Epidermal melanocyte (primary cell): ENCODE measurements at regions not wholly inside any gene's neighbourhood (a gene's known extent, or its start where the extent isn't known, plus 50 kb on each side); places are given as distances from the start of the nearest gene placed in this dataset.

Experiments used
- DNase-seq: peaks from one replicate; pipeline ENCODE4 v3.0.0; 2011; ENCODE audit warnings: low spot score; ENCODE audit not compliant: insufficient read length

DNA sequence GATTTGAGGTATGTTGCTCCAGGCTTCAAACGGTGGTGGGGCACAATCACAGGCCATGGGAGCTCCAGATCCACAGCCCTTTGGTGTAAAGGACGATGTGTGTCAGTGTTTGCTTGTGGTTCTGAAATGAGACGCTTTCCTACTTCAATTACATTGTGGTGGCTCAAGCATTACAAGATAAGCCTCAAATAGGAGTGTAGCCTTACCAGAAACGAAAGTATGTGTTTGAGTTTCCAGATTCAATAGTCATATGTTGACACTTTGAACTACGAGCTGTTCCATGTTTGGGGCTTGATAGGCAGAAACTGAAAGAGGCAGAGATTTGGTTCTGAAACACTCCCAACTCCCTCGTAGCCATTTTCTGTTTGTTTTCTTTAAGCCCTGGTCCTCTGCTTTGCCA is 187.1 kb downstream of the MYLK4 start:
- DNase-seq, result no peak

DNA sequence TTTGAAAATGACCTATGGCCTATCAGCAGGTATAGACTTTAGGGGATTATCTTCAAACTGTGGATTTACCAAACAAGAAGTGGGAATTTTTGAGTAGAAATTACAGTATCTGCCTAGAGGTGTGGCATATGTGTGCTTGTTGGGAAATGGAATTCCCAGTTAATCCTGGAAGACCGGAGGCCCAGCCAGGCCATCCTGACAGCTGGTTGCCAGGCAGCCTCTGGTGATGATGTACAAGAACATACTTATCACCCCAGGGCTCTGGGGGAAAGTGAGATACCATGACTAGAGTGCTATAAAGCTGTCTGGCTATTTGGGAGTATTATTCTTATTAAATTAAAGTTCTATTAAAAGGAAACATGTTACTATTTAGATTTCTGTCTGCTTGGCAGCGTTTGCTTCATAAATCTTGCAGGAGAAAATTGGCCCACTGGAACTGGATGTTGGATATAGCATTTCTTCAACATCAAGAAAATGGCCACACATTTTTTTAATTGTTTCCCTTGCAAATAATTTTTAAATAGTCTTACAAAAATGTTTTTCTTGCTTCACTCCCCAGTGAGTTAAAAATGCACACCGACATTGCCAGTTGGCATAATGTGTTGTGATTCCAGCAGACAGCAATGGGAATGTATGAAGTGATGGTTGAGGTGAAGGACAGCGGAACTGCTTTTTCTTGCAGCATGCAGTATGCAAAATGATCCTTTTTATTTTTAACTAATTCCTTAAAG is 187.8 kb downstream of the MYLK4 start:
- no peak for DNase-seq

DNA sequence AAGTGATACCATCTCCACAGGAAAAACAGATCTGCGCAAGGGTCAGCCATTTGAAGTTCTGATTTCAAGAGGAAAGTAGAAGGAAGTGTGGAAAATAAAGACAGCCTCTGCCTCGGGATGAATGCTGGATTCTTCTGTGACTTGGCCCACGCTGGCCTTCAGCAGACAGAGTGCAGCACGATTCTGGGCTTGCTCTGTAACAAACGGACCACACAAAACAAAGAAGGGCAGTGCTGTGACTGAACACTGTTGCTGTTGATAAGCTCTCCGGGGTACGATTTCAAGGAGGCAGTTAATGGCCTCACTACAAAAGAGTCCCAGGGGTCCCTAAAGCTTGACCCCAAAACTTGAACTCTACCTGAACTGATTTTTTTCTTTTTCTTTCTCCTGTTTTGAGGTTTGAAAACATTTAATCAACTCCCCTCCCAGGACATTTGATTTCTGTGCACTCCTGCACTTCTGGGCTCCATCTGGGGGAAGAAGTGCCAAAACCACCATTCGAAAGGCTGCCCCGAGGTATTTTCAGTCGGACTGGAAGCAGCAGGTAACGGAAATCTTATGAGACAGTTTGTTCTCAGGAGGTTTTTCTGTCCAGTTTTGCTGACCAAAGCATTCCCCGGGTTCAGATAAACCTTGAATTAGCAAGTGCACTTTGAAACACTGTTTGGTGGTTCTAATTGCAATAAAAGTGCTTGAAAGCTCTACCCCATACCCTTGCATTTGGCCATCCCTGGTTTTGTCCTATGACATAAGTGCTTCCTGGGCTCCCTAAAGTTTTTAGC is 189.6 kb downstream of the MYLK4 start:
- no peak for DNase-seq

DNA sequence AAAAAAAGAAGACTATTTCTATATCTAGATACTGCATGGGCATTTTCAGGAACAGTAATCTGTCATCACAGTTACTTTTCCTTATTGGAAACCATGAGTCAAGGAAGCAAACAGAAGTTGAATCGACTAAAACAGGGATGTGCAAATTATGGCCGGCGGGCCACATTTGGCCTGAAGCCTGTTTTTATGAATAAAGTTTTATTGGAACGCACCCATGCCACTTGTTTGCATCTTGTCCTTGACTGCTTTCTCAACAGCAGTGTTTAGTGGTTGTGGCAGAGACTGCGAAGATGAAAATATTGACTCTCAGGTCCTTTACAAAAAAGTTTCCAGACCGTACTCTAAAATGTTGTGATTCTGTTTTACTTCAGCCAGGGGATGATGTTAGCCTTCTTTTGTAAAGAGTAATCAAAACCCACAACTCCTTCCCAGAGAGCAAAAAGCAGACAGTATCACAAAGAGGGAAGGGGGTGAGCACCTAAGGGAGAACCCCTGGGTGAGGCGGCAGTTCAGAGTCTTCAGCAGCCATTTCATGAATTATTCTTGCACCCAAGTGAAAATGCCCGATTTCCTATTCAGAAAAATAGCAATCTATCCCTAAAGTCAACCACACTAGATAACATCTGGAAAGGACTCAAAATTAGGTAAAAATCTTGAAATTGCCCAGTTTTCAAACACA is 190.4 kb downstream of the MYLK4 start:
- DNase-seq, result no peak

DNA sequence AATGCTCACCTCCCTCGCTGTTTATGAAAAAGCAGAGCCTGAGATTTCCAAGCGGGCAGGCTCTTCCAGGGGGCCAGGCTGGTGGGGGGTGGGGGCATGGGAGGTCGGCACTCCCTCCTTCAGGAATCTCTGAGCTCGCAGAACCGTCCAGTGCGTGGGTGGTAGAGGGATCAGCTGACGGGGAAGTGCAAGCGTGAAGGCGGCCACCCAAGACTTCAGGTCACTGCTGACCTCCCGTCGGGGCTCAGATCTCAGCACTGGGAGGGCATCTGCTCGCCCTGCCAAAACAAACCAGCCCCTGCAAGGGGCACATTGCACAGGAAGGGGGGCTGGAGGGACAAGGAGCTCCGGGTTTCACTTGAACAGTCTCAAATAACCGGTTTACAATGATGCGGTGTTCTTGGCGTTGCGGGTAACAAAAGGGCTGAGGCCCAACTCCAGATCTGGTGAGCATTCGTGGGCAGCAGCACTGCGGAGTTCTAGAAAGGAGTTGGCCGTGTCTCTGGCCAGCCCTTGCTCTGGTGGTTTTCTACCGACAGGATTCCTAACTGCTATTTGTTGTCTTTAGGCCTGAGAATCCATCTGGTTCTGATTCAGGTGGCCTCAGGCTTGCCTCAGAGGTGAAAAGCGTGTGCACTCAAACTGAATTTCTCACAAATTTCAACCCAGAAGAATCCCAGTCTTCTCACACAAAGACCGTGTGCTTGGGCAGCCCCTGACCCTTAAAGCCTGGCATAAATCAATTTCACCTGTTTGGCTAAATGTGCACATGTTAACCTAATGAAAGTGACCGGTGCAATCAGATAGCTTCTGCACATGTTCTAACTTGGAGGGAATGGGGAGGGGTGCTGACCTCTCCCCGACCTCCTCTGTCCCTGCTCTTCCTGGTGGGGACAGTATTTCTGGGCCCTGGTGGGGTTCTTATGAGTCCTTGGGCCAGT is 191.6 kb downstream of the MYLK4 start:
- no peak for DNase-seq

DNA sequence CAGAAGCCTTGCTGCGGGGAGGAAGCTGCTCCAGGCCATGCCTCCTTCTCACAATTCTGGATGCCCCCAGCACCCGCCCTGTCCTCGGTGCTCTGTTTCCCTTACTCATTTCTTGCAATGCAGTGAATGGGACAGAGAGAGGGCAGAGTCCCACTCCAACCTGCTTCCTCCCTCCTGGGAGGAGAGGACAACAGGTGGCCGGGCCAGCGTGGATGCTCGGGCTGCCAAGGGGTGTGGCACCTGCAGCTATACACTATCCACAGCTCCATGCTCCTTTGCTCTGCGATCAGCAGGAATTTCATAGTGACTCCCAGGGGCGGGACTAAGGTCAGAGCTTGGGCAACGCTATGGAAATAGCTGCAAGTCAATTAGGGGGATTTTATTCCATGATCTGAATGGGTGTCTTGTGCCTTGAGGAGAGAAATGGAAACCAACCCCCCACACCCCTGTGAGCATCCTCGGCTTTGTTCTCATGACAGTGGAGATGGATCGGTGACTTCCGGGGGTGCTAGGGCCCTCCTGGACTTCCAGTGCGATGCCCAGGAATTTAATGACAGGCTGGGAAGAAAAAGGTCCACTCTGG is 192.5 kb downstream of the MYLK4 start:
- no peak for DNase-seq

DNA sequence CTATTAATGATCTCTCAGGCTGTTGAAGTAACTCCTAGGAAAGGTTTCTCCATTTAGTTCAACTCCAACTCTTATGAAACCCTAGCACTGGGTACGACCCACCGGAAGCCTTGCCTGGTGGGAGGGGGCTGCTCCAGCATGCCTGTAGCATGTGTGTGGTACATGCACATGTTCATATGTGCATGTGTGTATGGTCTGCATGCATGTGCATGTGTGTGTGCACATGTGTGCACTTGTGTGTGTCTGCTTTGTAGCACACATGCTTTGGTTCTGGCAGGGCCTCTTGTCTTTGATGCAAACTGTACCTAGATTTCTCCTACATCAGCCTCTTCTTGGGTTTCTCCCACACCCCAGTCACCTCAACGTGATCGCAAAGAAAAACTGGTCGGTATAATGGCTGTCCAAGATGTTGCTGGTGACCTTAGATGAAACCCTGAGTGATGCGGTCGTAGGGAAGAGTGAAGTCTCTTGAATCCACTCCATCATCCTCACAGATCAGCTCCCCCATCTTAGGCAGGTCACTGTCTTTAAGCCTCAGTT is 193.5 kb downstream of the MYLK4 start:
- DNase-seq, result no peak

DNA sequence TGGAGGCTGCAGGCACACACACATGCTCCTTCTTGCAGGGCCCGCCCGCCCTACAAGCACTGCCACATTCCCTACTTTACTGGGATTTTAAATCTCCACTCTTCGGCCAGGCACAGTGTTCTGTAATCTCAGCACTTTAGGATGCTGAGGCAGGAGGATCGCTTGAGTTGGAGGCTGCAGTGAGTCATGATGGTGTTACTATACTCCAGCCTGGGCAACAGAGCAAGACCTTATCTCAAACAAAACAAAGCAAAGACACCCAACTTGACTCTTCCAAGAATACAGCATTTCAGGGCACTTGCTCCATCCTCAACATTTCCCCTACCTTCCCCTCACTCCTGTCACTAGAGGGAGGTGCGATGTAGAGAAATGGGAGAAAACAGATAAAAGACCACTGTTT is 194.0 kb downstream of the MYLK4 start:
- no peak for DNase-seq

DNA sequence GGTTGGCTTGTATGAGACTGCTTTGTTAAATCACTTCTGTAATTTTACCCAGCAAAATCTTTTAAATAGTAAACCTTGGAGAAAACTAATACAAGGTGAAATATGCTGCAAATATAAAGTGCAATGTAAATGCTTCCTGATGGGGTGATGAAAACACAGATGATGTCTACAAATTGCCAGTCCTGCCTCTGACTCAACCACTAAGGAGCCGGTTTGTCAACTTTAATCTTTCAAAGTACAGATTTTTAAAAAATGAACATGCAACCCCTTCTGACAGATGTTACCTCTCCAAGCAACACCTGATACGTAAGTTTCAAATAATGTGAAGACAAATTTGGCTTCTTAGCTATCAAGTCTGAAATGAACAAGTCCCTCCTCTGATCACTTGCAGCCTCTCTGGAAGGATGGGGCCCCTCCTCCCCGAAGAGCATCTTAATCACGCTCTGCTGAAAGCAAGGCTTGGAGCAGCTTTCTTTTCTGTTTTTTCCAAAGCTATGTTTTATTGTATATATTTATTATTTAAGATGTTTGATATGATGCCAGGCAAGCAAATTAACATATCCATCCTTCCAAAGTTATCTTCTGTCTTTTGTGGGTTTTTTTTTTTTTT is 196.0 kb downstream of the MYLK4 start:
- DNase-seq, result no peak

DNA sequence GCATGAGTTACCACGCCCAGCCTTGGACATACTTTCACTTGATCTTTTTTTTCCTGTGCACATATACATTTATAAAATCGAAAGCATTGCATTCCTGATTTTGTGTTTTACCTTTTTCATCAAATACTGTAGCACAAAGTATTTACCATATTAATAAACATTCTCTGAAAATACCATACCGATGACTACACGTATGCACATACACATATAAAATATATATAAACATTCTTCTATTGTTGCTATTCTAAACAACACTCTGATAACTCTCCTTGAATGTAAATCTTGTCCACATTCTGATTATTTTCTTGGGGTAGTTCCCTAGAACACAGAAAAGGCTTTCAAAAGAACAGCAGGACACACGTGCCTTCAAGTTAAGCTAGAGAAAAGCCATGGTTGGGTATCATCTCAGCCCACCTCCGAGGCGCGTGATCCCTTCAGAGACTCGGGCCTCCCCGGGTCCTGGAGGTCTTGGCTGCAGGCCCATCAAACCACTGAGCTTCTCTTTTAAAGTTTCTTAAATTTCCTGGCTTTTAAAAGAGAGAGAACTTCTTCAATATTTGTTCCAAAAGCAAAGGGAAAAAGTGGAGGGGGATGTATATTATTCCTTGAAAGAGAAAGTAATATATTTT is 198.1 kb downstream of the MYLK4 start:
- no peak for DNase-seq

DNA sequence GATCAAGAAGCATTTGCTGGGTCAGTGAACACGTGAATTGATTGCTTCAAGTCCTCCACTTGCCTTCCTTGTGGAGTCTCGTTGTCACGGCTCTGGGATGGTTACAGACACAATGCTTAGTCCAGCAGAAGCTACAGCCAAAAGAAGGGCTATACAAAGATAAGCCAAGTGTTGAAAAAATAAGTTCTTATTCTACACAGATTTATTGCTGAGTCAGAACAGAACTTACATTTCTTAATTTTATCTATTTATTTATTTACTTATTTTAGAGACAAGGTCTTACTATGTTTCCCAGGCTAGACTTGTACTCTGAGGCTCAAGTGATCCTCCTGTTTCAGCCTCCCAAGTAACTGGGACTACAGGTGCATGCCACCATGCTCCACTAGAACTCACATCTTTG is 199.0 kb downstream of the MYLK4 start:
- DNase-seq, result no peak

DNA sequence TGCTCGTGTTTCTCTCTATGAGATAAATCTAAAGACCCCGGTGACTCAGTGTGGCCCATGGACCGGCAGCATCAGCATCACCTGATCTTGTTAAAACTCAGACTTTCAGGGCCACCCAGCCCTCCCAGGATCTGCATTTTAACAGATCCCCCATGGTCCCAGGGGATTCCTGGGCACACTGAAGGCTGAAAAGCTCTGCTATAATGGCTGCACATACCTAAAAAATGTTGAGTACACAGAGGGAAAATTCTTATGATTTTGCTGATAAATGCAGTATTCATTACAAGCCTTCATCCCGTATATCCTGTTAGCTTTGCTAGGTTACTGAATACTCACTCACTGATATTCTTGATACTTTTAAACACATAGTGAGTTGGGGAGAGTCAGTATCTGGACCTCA is 200.5 kb downstream of the MYLK4 start:
- no peak for DNase-seq

DNA sequence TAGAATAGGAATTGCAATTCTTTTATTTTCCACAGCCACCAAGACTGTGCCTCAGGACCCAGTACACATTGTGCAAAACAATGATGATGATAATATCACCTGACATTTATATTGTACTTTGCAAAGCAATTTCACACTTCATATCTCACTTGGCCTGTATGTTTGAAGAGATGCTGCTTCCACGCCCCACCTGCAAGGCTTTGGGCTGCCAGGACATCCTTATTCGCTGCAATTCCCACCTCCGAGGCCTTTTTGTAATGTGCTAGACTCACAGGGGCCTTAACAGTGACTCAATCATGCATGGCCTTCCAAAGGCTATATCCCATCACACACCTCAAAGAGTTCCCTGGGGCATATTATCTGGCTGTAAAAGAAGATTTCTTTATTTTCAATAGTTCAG is 200.9 kb downstream of the MYLK4 start:
- no peak for DNase-seq

DNA sequence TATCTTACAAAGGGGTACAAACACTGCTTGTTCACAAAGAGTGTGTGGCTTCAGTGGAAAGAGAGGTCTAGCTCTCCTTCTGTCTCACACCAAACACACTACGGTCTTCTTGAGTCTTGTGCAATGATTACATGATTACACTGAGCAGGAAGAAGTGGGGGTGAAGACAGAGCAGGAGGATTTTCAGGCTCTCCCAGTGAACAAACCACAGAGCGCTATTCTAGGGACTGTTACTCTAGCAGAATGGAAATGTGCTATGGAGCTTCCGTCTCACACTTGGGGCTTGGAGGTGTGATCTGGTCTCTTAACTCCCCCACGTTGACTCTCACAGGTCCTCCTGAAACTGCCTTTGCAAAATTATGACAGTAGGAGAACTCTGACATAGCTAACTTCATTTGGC is 203.4 kb downstream of the MYLK4 start:
- DNase-seq, result no peak

DNA sequence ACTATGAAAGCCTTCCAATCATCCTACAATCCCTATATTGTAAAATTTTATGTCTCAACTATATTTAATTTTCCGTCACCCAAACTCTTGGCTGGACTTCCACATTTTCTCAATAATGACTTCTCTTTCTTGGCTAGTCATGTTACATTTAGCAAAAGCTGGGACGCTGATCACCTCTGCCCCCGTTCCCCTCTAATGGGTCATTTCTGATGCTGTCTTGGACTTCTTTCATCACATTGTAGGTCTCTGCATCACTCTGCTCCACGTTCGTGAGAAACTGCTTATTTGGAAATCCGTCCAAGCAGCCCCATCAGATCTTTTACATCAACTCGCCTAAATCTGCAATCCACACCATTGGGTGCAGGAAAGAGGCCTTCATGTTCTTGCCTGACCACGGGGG is 203.8 kb downstream of the MYLK4 start:
- DNase-seq, result no peak

DNA sequence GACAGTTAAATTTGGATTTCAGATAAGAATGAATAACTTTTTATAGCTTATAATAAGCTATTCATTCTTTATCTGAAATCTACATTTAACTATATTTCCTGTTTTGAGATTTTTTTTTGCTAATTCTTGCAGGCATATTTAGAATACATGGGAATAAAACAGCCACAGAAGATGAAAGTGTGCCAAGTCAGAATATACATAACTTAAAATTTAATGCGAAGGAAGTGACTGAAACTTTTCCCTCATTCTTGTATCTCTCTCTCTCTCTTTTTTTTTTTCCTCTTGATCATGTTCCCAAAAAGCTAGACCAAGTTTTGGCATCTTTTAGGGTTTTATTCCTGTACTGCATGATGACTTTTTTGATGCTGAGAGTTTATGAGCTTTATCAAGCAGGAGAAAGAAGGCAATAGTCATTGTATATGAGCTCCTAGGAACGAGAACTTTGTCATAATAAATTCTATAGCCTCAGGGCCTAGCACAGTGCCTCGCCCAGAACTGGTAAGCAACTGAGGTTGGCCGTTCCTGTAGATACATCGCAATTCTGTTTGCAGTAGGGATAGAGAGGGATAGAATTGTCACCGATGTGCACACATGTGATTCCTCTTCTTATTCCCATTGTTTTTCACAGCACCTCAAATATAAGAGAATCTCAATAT is 205.2 kb downstream of the MYLK4 start:
- DNase-seq, result no peak

DNA sequence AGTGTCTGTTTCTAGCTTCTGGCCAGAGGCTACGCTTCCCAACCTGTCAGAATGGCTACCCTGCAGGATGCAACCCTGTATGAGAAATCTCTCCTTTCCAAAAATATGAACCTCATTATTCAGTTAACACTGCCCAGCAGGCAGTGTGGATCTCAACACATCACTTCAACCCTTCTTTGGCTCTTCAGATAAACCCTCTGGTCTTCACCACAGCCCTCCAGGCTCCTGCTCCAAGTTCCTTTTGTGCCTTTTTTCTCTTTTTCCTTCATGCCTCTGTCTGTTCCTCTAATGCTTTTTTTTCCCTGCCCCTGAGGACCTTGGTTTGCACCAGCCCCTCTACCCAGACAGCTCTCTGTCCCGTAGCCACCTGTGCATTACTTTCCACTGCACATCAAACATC is 207.4 kb downstream of the MYLK4 start:
- no peak for DNase-seq

DNA sequence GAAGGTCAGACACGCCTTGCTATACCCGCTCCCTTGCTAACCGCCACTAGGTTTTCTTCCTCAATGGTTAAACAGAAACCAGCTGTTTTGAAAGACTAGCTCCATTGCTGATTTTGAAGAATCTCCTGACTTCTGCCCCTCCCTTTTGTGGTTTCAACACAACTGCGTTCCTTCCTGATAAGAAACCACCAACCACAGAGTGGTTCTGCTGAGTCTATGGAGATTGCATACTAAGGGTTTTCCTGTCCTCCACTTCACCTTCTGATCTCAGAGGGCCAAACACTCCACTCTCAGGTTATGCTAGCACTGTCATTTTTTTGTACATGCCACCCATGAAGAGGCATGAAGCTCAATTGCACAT is 207.9 kb downstream of the MYLK4 start:
- DNase-seq, result no peak

DNA sequence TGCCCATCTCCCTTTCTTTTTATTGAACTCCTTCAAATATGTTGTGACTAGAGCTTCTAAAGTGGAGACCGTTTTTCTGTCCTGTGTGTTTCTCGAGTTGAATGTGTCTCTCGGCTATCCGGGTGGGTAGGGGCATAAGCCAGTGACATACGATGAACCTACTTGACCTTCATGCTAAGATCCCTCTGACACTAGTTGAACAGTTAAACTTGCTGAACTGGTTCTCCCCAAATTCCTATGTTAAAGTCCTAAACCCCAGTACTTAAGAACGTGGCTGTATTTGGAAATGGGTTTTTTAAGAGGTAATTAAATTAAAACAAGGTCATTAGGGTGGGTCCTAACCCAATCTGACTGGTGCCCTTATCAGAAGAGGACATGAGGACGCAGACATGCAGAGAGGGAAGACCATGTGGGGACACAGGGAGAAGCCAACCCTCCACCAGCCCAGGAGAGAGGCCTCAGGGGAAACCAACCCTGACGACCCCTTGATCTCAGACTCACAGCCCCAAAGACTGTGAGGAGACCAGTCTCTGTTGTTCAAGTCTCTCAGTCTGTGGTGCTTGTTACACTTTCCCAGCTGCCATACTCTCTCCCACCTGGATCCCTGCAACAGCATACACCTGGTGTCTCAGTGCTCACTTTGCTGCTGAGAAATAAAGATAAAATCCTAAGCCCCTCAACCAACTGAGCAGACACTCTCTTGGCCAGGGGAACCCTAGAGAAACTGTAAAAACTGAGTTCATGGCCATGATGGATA is 208.4 kb downstream of the MYLK4 start:
- DNase-seq, result no peak
